GM23338 (cell line): ENCODE measurements at regions not wholly inside any gene's neighbourhood (a gene's known extent, or its start where the extent isn't known, plus 50 kb on each side); places are given as distances from the start of the nearest gene placed in this dataset.

Source experiments
- ATAC-seq: fragments of 200-7000 bp; cut with Tn5 transposase; 3 replicates; pipeline ENCODE4 v1.9.1; 2020
- DNase-seq: peaks from one replicate; pipeline ENCODE4 v3.0.0-alpha.2; 2015; ENCODE audit warnings: low spot score
- H2AFZ ChIP-seq: fragments of 200-600 bp; sonication (generic); 2 replicates; pipeline ENCODE4 v1.8.0; 2016; ENCODE audit warnings: antibody characterized with exemption, mild to moderate bottlenecking, moderate library complexity
- H3F3A ChIP-seq: fragments of 200-600 bp; sonication (generic); replicated peaks from 2 replicates; pipeline ENCODE4 v1.8.0; 2017; ENCODE audit warnings: antibody characterized with exemption, mixed run types, low read depth
- H3K27ac ChIP-seq: fragments of 200-600 bp; sonication (generic); 2 replicates; pipeline ENCODE4 v1.6.1; 2016; ENCODE audit warnings: low read depth
- H3K27me3 ChIP-seq: fragments of 200-600 bp; sonication (generic); 2 replicates; pipeline ENCODE4 v1.8.0; 2016; ENCODE audit warnings: mild to moderate bottlenecking, mixed run types, moderate library complexity; ENCODE audit not compliant: insufficient read depth
- H3K36me3 ChIP-seq: fragments of 200-600 bp; sonication (generic); 2 replicates; pipeline ENCODE4 v1.8.0; 2016; ENCODE audit warnings: mild to moderate bottlenecking; ENCODE audit not compliant: insufficient read depth
- H3K4me1 ChIP-seq: fragments of 200-600 bp; sonication (generic); 2 replicates; pipeline ENCODE4 v1.8.0; 2016; ENCODE audit warnings: mild to moderate bottlenecking, moderate library complexity; ENCODE audit not compliant: insufficient read depth
- H3K4me2 ChIP-seq: fragments of 200-600 bp; sonication (generic); 2 replicates; pipeline ENCODE4 v1.7.1; 2017; ENCODE audit warnings: mixed run types
- H3K4me3 ChIP-seq: fragments of 200-600 bp; sonication (generic); 2 replicates; pipeline ENCODE4 v1.6.1; 2016; ENCODE audit warnings: mixed run types
- H3K79me2 ChIP-seq: fragments of 200-600 bp; sonication (generic); replicated peaks from 2 replicates; pipeline ENCODE4 v1.8.0; 2017; ENCODE audit warnings: mild to moderate bottlenecking; ENCODE audit not compliant: insufficient read depth
- H3K9me2 ChIP-seq: fragments of 200-600 bp; sonication (generic); 2 replicates; pipeline ENCODE4 v1.8.0; 2017; ENCODE audit not compliant: insufficient read depth
- H4K20me1 ChIP-seq: fragments of 200-600 bp; sonication (generic); replicated peaks from 2 replicates; pipeline ENCODE4 v1.8.0; 2017; ENCODE audit warnings: mild to moderate bottlenecking; ENCODE audit not compliant: insufficient read depth
- H3K27ac Mint-ChIP-seq: 2 replicates; pipeline ENCODE4 v1.8.0; 2020; ENCODE audit warnings: inconsistent platforms, mild to moderate bottlenecking, moderate library complexity, mixed read lengths
- H3K27me3 Mint-ChIP-seq: 3 replicates; pipeline ENCODE4 v1.8.0; 2022; ENCODE audit warnings: low read depth, mild to moderate bottlenecking, moderate library complexity, mixed read lengths, inconsistent platforms; ENCODE audit not compliant: insufficient read depth, poor library complexity
- H3K36me3 Mint-ChIP-seq: 3 replicates; pipeline ENCODE4 v1.8.0; 2021; ENCODE audit warnings: low read depth, mild to moderate bottlenecking, inconsistent platforms, moderate library complexity, mixed read lengths
- H3K4me1 Mint-ChIP-seq: 3 replicates; pipeline ENCODE4 v1.8.0; 2020; ENCODE audit warnings: mild to moderate bottlenecking, inconsistent platforms, mixed read lengths
- H3K4me3 Mint-ChIP-seq: 3 replicates; pipeline ENCODE4 v1.8.0; 2021; ENCODE audit warnings: moderate library complexity, mild to moderate bottlenecking, inconsistent platforms, mixed read lengths
- H3K9me3 Mint-ChIP-seq: 3 replicates; pipeline ENCODE4 v1.8.0; 2020; ENCODE audit warnings: moderate library complexity, mild to moderate bottlenecking, inconsistent platforms, mixed read lengths
- CREB1 ChIP-seq: fragments of 250-450 bp; sonication (Bioruptor Pico); IDR thresholded peaks from 2 replicates; pipeline ENCODE4 v1.5.0; 2020; ENCODE audit warnings: low read depth, mild to moderate bottlenecking, moderate library complexity
- CTCF ChIP-seq, 2 experiments: fragments of 200-600 bp in 1 of 2; sonication (generic) in 1 of 2; conservative IDR thresholded peaks; 2 replicates each; pipeline versions ENCODE4 v1.5.1 to v1.6.1; 2016 to 2017; ENCODE audit warnings: antibody characterized with exemption in 2 of 2, low read depth in 2 of 2, mild to moderate bottlenecking in 2 of 2, moderate library complexity in 1 of 2
- ETS1 ChIP-seq: IDR thresholded peaks from 2 replicates; pipeline ENCODE4 v1.6.1; 2016; ENCODE audit warnings: antibody characterized with exemption
- EZH2 ChIP-seq: fragments of 200-600 bp; sonication (generic); IDR thresholded peaks from one replicate; pipeline ENCODE4 v1.8.0; 2017; ENCODE audit warnings: antibody characterized with exemption, mild to moderate bottlenecking, low read depth; ENCODE audit not compliant: unreplicated experiment
- EZH2phosphoT487 ChIP-seq: fragments of 200-600 bp; sonication (generic); IDR thresholded peaks from one replicate; pipeline ENCODE4 v1.8.1; 2018; ENCODE audit warnings: antibody characterized with exemption; ENCODE audit not compliant: unreplicated experiment
- JUNB ChIP-seq: IDR thresholded peaks from one replicate; pipeline ENCODE4 v1.6.1; 2016; ENCODE audit warnings: antibody characterized with exemption; ENCODE audit not compliant: unreplicated experiment
- NANOG ChIP-seq: IDR thresholded peaks from 2 replicates; pipeline ENCODE4 v1.6.1; 2016; ENCODE audit warnings: antibody characterized with exemption, borderline replicate concordance
- POLR2AphosphoS5 ChIP-seq: IDR thresholded peaks from 2 replicates; pipeline ENCODE4 v1.6.1; 2016; ENCODE audit warnings: antibody characterized with exemption, low read depth
- STAT1 ChIP-seq: IDR thresholded peaks from one replicate; pipeline ENCODE4 v1.6.1; 2016; ENCODE audit warnings: antibody characterized with exemption; ENCODE audit not compliant: unreplicated experiment
- ZNF114 ChIP-seq: fragments of 250-450 bp; sonication (Bioruptor Pico); IDR thresholded peaks from 2 replicates; pipeline ENCODE4 v1.5.0; 2020; ENCODE audit warnings: mild to moderate bottlenecking, moderate library complexity
- ZNF331 ChIP-seq: fragments of 250-450 bp; sonication (Bioruptor Pico); IDR thresholded peaks from 2 replicates; pipeline ENCODE4 v1.5.0; 2020; ENCODE audit warnings: low read depth, mild to moderate bottlenecking, moderate library complexity

GRCh38 chr15:70172124-70172523 lies 74.4 kb upstream of the TLE3 start:
- no peak overlapping the region for H3K4me2 ChIP-seq
- no peak overlapping the region for H3K27ac ChIP-seq
- H3K36me3 ChIP-seq = no peaks in the 10 kb centered on the region
- H3K79me2 ChIP-seq = no peaks in the 10 kb centered on the region
- no peaks in the 10 kb centered on the region for H4K20me1 ChIP-seq
- H3K27ac Mint-ChIP-seq = no peak overlapping the region
- no peaks in the 10 kb centered on the region for H3F3A ChIP-seq
- no peaks in the 10 kb centered on the region for H3K9me2 ChIP-seq
- H3K4me1 Mint-ChIP-seq = no peaks in the 10 kb centered on the region
- TF ChIP-seq ETS1 = no peak
- no peak for TF ChIP-seq STAT1
- TF ChIP-seq ZNF331 (CRISPR knock-in tag) = no peak
- no peak for TF ChIP-seq CREB1 (CRISPR knock-in tag)
- no peak for TF ChIP-seq EZH2phosphoT487
- no peak for TF ChIP-seq JUNB
- TF ChIP-seq CTCF (conservative IDR thresholded peaks at IDR 0.05; ENCODE audit: low read depth in 2 of 2) = no peak
- no peak for TF ChIP-seq ZNF114 (CRISPR knock-in tag)
- no peak for TF ChIP-seq POLR2AphosphoS5
- TF ChIP-seq NANOG = no peak
- H3K36me3 Mint-ChIP-seq = no peaks in the 10 kb centered on the region
- H3K27me3 Mint-ChIP-seq = no peaks in the 10 kb centered on the region
- H2AFZ ChIP-seq = no peak overlapping the region
- H3K27me3 ChIP-seq = no peaks in the 10 kb centered on the region
- H3K4me3 Mint-ChIP-seq = no peak overlapping the region
- H3K4me1 ChIP-seq = no peaks in the 10 kb centered on the region
- ATAC-seq (no peak), DNase-seq (no peak)
- no peaks in the 10 kb centered on the region for H3K9me3 Mint-ChIP-seq
- H3K4me3 ChIP-seq = no peak overlapping the region

- no peak overlapping the region for H2AFZ ChIP-seq
- no peak for ATAC-seq
- no peaks in the 10 kb centered on the region for H3K36me3 ChIP-seq
- H3K9me3 Mint-ChIP-seq = no peaks in the 10 kb centered on the region
- TF ChIP-seq EZH2phosphoT487 (no peak), EZH2 (no peak), STAT1 (no peak), ETS1 (no peak)
- no peaks in the 10 kb centered on the region for H3F3A ChIP-seq
- no peaks in the 10 kb centered on the region for H3K9me2 ChIP-seq
- no peak overlapping the region for H3K4me2 ChIP-seq
- no peaks in the 10 kb centered on the region for H3K27me3 ChIP-seq
- H3K4me1 ChIP-seq = no peaks in the 10 kb centered on the region
- no peaks in the 10 kb centered on the region for H3K79me2 ChIP-seq
- no peak overlapping the region for H3K4me3 ChIP-seq
- no peak overlapping the region for H3K4me3 Mint-ChIP-seq
- H4K20me1 ChIP-seq = no peaks in the 10 kb centered on the region
- no peaks in the 10 kb centered on the region for H3K4me1 Mint-ChIP-seq
- DNase-seq = no peak
- no peaks in the 10 kb centered on the region for H3K36me3 Mint-ChIP-seq
- H3K27ac Mint-ChIP-seq = no peak overlapping the region
- H3K27ac ChIP-seq = no peak overlapping the region
- no peaks in the 10 kb centered on the region for H3K27me3 Mint-ChIP-seq
Observed at GRCh38 chr15:70171256-70171886, 73.7 kb upstream of the TLE3 start.
